Fibroblast of peridontal ligament (primary cell): ENCODE measurements at regions not wholly inside any gene's neighbourhood (a gene's known extent, or its start where the extent isn't known, plus 50 kb on each side); places are given as distances from the start of the nearest gene placed in this dataset.

Source experiments
- DNase-seq: peaks from one replicate; pipeline ENCODE4 v3.0.0-alpha.2; 2010; ENCODE audit errors: extremely low read depth

DNA sequence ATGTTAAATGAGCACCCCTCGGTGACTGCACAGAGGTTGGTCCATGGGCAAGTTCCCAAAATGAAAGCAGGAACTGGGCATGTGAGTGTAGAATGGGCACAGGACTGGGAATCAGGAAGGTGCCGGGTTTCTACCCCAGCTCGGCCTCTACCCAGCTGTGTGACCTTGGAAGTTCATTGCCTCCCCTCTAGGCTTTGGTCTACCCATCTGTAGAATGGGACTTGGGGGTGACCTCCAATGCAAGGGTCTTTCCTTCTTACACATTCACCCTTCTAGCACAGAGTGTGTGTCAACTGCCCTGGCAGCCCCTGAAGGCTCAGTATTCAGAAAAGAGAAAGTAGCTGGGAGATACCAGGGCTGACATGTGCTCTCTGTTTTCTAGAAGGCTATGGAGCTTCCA lies 72.3 kb upstream of the PIAS1 start:
- no peak for DNase-seq

DNA sequence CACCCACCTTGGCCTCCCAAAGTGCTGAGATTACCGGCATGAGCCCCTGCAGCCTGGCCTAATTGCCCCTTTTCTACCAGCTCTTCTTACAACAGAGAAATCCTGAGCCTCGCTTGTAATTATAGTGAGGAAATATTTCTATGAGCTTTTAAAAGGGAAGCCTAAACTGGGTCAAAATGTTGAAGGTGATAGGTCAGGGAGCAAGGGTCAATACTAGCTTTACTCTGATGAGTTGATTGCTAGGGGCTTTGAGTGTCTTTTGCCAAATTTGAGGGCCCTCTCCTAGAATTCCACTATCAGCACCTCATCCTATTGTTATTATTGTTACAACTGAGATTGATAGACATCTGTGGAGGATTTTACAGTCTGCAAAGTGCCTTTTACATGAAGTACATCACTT lies 62.4 kb upstream of the PIAS1 start:
- DNase-seq: no peak

- DNase-seq: peak; percentile 3
Measured at GRCh38 chr15:67992411-67992810, 61.7 kb upstream of the PIAS1 start.

- no peak for DNase-seq
Measured at GRCh38 chr15:67992834-67993233, 61.3 kb upstream of the PIAS1 start.

DNA sequence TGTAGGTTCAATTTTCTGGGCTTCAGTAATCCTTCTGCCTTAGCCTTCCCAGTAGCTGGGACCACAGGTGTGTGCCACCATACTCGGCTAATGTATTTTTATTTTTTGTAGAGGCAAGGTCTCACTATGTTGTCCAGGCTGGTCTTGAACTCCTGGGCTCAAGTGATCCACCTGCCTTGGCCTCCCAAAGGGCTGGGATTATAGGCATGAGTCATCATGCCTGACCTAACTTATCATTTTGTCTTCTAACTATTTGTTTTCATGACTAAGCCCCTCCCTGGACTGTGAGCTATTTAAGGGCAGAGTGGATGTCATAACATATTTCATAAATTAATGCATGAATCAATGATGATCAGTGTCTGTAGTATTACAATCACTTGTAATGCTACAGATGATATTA lies 56.1 kb upstream of the PIAS1 start:
- peak; percentile 25 for DNase-seq

GRCh38 chr15:67998599-67999133 lies 55.4 kb upstream of the PIAS1 start:
- peak; percentile 57 for DNase-seq

- no peak for DNase-seq
Measured at GRCh38 chr15:67999320-68000100, 54.6 kb upstream of the PIAS1 start.

DNA sequence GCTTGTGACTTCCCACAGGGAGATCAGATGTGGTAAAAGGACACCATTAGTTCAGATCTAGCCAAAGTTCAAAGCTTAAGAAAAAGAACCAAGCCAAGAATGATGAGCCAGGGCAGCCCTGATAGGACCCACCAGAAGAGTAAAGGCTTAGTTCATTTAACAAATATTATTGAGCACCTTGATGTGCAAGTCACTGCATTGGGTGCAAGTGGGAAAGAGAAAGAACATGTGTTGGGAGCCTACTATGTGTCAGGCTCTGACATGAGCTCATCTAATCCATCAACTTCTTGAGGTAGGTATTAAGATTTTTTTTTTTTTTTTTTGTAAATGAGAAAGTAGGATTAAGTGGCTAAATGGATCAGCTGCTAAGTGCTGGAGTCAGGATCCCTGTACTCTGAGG lies 53.4 kb upstream of the PIAS1 start:
- no peak for DNase-seq

DNA sequence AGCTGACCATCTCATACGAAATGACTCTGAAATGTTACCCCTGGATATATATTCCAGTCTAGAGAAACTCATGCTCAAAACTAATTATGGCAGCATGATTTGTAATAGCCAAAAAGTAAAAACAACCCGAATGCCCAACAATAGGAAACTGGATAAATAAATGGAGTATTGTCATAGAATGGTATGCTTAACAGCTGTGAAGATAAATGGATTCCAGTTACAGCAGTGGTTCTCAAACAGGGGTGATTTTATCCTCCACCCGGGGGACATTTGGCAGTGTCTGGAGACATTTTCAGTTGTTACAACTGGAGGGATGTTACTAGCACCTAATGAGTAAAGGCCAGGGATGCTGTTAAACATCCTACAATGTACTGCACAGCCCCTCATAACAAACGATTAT lies 52.3 kb upstream of the PIAS1 start:
- no peak for DNase-seq

GRCh38 chr15:68003297-68003696 lies 50.8 kb upstream of the PIAS1 start:
- DNase-seq: no peak
